ENCODE measurements at regions not wholly inside any gene's neighbourhood (a gene's known extent, or its start where the extent isn't known, plus 50 kb on each side); places are given as distances from the start of the nearest gene placed in this dataset.

GRCh38 chr11:92766698-92767097 lies 202.8 kb upstream of the MTNR1B start:
- TF ChIP-seq EZH2 (IDR thresholded peaks at IDR 0.05; ENCODE audit: insufficient read depth, poor library complexity, severe bottlenecking) (no peak), EZH2phosphoT487 (IDR thresholded peaks at IDR 0.05; ENCODE audit: insufficient read depth, low read depth) (no peak)

All from GM23248 (cell line).